IgD-negative memory B cell (primary cell): ENCODE measurements at regions not wholly inside any gene's neighbourhood (a gene's known extent, or its start where the extent isn't known, plus 50 kb on each side); places are given as distances from the start of the nearest gene placed in this dataset.

Experiments
- H3K27ac Mint-ChIP-seq, 3 donors: one replicate each; pipeline ENCODE4 v1.8.0; 2020 to 2022; ENCODE audit warnings: mild to moderate bottlenecking in 3 of 3, mixed read lengths in 3 of 3, moderate library complexity in 1 of 3
- H3K27me3 Mint-ChIP-seq: one replicate; pipeline ENCODE4 v1.8.0; 2021; ENCODE audit warnings: mixed read lengths
- H3K36me3 Mint-ChIP-seq: one replicate; pipeline ENCODE4 v1.8.0; 2020; ENCODE audit warnings: mild to moderate bottlenecking, mixed read lengths
- H3K4me1 Mint-ChIP-seq, 3 donors: one replicate each; pipeline ENCODE4 v1.8.0; 2020 to 2022; ENCODE audit warnings: mixed read lengths in 3 of 3, mild to moderate bottlenecking in 1 of 3
- H3K4me3 Mint-ChIP-seq, 4 donors: one replicate each; pipeline ENCODE4 v1.8.0; 2020 to 2022; ENCODE audit warnings: mild to moderate bottlenecking in 4 of 4, mixed read lengths in 4 of 4, moderate library complexity in 3 of 4
- H3K9me3 Mint-ChIP-seq, 3 donors: one replicate each; pipeline ENCODE4 v1.8.0; 2020 to 2021; ENCODE audit warnings: mixed read lengths in 3 of 3, mild to moderate bottlenecking in 1 of 3

GRCh38 chr16:5416013-5416412, 318.4 kb upstream of the EEF2KMT start:
- H3K4me3 Mint-ChIP-seq: no peak overlapping the region
- peak overlapping the region in 1 of 3 donors; percentile 43 for H3K27ac Mint-ChIP-seq
- H3K27me3 Mint-ChIP-seq: peaks cover 2% of the 10 kb centered on the region
- H3K9me3 Mint-ChIP-seq: peaks cover 5 to 16% (median 9%) of the 10 kb centered on the region in 3 donors
- no peaks in the 10 kb centered on the region for H3K4me1 Mint-ChIP-seq
- H3K36me3 Mint-ChIP-seq: peaks cover 1% of the 10 kb centered on the region

- H3K4me1 Mint-ChIP-seq: no peaks in the 10 kb centered on the region
Measured at GRCh38 chr16:5415123-5415522, 317.5 kb upstream of the EEF2KMT start.

DNA sequence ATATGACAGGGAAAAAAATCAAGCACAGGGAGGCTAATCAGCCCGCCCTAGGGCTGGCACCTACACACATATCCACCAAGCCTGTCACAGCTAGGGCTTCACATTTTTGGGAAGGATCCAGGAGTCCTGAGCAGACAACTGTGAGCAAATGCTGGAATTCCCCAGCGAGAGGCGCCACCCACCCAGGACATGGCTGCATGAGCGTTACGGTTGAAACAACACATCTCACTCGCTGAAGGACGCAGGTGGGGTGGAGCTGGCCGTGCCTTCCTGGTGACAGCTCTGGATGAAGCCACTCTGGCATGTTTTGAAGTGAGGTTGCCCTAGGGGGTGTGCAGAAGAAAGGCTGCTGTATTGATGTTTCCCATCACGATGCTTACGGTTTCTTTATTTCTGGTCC, 315.1 kb upstream of the EEF2KMT start:
- Mint-ChIP-seq H3K27me3 (peaks cover 2% of the 10 kb centered on the region), H3K27ac (no peak overlapping the region), H3K9me3 (peaks cover 6 to 22% (median 8%) of the 10 kb centered on the region in 3 donors), H3K4me1 (no peaks in the 10 kb centered on the region), H3K4me3 (peak overlapping the region in 1 of 4 donors; percentile 68), H3K36me3 (no peaks in the 10 kb centered on the region)

More at GRCh38 chr16:5415123-5415522, 317.5 kb upstream of the EEF2KMT start:
- peaks cover 2% of the 10 kb centered on the region for H3K27me3 Mint-ChIP-seq
- no peak overlapping the region for H3K27ac Mint-ChIP-seq
- peaks cover 6 to 22% (median 11%) of the 10 kb centered on the region in 3 donors for H3K9me3 Mint-ChIP-seq
- peaks cover 1% of the 10 kb centered on the region for H3K36me3 Mint-ChIP-seq
- no peak overlapping the region for H3K4me3 Mint-ChIP-seq

DNA sequence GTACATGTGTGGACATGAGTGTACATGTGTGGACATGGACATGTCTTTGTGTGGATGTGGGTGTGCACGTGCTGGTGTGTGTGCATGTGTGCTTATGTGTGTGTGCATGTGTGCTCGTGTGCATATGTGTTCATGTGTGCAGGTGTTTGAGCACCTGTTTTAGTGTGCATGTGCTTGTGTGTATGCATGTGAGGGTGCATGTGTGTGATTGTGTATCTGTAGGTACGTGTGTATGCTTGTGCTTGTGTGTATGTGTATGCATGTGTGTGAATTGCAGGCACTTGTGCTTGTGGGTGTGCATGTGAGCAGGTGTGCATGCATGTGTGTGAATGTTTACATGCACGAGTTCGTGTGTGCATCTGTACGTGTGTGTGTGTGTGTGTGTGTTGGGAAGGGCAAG, 300.6 kb upstream of the EEF2KMT start:
- Mint-ChIP-seq H3K27me3 (no peaks in the 10 kb centered on the region), H3K4me3 (no peak overlapping the region), H3K4me1 (no peaks in the 10 kb centered on the region), H3K9me3 (peaks cover 3 to 12% (median 6%) of the 10 kb centered on the region in 3 donors), H3K27ac (no peak overlapping the region), H3K36me3 (peaks cover 3% of the 10 kb centered on the region)

- no peak overlapping the region for H3K4me3 Mint-ChIP-seq
- H3K27me3 Mint-ChIP-seq: no peaks in the 10 kb centered on the region
- H3K27ac Mint-ChIP-seq: no peak overlapping the region
- H3K36me3 Mint-ChIP-seq: peaks cover 3% of the 10 kb centered on the region
- H3K4me1 Mint-ChIP-seq: no peaks in the 10 kb centered on the region
- H3K9me3 Mint-ChIP-seq: peaks cover 4 to 12% (median 4%) of the 10 kb centered on the region in 3 donors
Measured at GRCh38 chr16:5396880-5397279, 299.3 kb upstream of the EEF2KMT start.

GRCh38 chr16:5393070-5393469, 295.5 kb upstream of the EEF2KMT start:
- Mint-ChIP-seq H3K27ac (no peak overlapping the region), H3K9me3 (peaks cover 2 to 8% (median 2%) of the 10 kb centered on the region in 3 donors), H3K27me3 (no peaks in the 10 kb centered on the region), H3K4me3 (no peak overlapping the region), H3K4me1 (peaks cover 0 to 1% (median 0%) of the 10 kb centered on the region in 3 donors), H3K36me3 (no peaks in the 10 kb centered on the region)

DNA sequence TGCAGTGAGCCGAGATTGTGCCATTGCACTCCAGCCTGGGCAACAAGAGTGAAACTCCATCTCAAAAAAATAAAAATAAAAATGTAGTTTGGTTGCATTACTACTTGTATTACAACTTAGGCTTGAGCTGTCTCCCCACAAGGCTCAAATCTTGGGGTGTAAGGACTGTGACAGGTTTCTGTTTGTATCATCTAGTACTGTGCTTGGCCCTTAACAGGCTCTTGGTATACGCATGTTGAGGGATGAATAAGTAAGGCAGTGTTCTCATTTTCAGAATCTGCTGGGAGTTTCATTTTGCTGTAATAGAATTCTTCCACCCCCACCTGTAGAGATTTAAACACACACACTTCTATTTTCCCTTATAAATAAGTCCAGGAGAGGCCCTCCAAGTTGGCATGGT, 289.4 kb upstream of the EEF2KMT start:
- H3K27ac Mint-ChIP-seq: no peak overlapping the region
- H3K36me3 Mint-ChIP-seq: no peaks in the 10 kb centered on the region
- H3K4me1 Mint-ChIP-seq: peaks cover 0 to 3% (median 0%) of the 10 kb centered on the region in 3 donors
- no peak overlapping the region for H3K4me3 Mint-ChIP-seq
- no peaks in the 10 kb centered on the region for H3K27me3 Mint-ChIP-seq
- H3K9me3 Mint-ChIP-seq: peaks cover 10 to 16% (median 12%) of the 10 kb centered on the region in 3 donors

GRCh38 chr16:5385811-5386210, 288.2 kb upstream of the EEF2KMT start:
- peaks cover 0 to 3% (median 0%) of the 10 kb centered on the region in 3 donors for H3K4me1 Mint-ChIP-seq
- no peak overlapping the region for H3K4me3 Mint-ChIP-seq
- no peaks in the 10 kb centered on the region for H3K27me3 Mint-ChIP-seq
- H3K9me3 Mint-ChIP-seq: peaks cover 7 to 16% (median 11%) of the 10 kb centered on the region in 3 donors
- no peak overlapping the region for H3K27ac Mint-ChIP-seq
- H3K36me3 Mint-ChIP-seq: no peaks in the 10 kb centered on the region

DNA sequence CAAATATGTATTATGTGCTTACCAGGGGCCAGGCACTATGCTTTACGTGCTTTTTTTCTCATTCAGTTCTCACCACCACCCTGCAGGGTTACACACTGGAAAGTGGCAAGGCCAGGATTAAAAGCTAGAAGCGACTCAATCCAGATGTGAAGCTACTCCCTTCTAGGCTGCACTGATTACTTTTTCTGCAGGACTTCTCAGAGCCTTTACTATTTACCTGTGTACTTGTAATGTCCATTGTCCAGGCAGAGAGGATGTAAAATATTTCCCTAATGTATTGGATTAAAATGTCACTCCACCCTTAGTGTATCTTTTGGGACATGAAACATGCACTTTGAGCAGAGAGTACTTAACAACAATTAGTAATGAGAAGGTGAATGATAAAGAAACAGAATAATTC, 287.5 kb upstream of the EEF2KMT start:
- H3K4me1 Mint-ChIP-seq: peaks cover 0 to 3% (median 0%) of the 10 kb centered on the region in 3 donors
- H3K36me3 Mint-ChIP-seq: no peaks in the 10 kb centered on the region
- no peaks in the 10 kb centered on the region for H3K27me3 Mint-ChIP-seq
- peaks cover 7 to 16% (median 10%) of the 10 kb centered on the region in 3 donors for H3K9me3 Mint-ChIP-seq
- no peak overlapping the region for H3K27ac Mint-ChIP-seq
- no peak overlapping the region for H3K4me3 Mint-ChIP-seq

- Mint-ChIP-seq H3K27ac (no peak overlapping the region), H3K27me3 (no peaks in the 10 kb centered on the region), H3K4me3 (no peak overlapping the region), H3K36me3 (no peaks in the 10 kb centered on the region), H3K9me3 (peaks cover 7 to 16% (median 10%) of the 10 kb centered on the region in 3 donors), H3K4me1 (peaks cover 0 to 2% (median 0%) of the 10 kb centered on the region in 3 donors)
Measured at GRCh38 chr16:5383737-5384136, 286.1 kb upstream of the EEF2KMT start.

DNA sequence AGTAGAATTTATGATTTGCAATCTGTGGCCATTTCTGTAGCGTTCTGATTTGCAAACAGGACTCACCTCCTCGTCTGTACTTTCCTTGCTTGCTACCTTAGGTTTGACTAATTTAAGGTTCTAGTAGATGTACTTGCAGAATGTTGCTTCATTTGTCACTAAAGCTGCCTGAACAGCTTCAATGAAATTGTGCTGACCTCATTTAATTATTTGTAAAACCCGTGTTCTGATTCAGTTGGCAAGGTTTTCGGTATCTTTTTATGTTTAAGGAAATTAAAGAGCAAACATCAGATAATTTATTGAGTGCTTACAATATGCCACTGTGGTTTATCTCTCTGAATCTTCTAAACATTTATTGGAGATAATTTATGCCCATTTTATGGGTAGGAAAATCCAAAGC, 284.9 kb upstream of the EEF2KMT start:
- Mint-ChIP-seq H3K27ac (no peak overlapping the region), H3K36me3 (no peaks in the 10 kb centered on the region), H3K27me3 (no peaks in the 10 kb centered on the region), H3K9me3 (peaks cover 2 to 12% (median 7%) of the 10 kb centered on the region in 3 donors), H3K4me1 (peaks cover 0 to 2% (median 0%) of the 10 kb centered on the region in 3 donors), H3K4me3 (no peak overlapping the region)

DNA sequence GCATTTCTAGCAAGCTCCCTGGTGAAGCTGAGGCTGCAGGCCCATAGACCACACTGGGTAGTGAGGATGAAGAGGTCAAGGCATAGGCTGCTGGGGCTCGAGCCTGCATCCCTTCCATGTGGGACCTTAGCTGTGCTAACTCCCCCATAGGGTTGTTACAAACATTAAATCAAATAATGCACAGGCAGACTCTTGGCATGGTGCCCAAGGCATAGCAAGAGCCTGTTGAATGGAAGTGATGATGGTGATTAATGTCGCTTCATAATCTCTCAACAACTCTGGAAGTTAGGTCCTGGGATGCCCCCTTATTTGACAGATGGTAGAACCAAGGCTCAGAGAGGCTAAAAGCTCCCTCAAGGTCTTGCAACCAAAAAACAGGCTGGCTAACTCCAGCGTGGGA, 283.9 kb upstream of the EEF2KMT start:
- H3K4me3 Mint-ChIP-seq: no peak overlapping the region
- H3K9me3 Mint-ChIP-seq: peaks cover 2 to 10% (median 7%) of the 10 kb centered on the region in 3 donors
- peaks cover 0 to 2% (median 0%) of the 10 kb centered on the region in 3 donors for H3K4me1 Mint-ChIP-seq
- no peaks in the 10 kb centered on the region for H3K27me3 Mint-ChIP-seq
- no peak overlapping the region for H3K27ac Mint-ChIP-seq
- H3K36me3 Mint-ChIP-seq: peaks cover 2% of the 10 kb centered on the region

- Mint-ChIP-seq H3K36me3 (peaks cover 2% of the 10 kb centered on the region), H3K4me3 (no peak overlapping the region), H3K27ac (no peak overlapping the region), H3K9me3 (peaks cover 2 to 10% (median 10%) of the 10 kb centered on the region in 3 donors), H3K27me3 (peaks cover 6% of the 10 kb centered on the region), H3K4me1 (no peaks in the 10 kb centered on the region)
Measured at GRCh38 chr16:5379954-5380353, 282.4 kb upstream of the EEF2KMT start.

DNA sequence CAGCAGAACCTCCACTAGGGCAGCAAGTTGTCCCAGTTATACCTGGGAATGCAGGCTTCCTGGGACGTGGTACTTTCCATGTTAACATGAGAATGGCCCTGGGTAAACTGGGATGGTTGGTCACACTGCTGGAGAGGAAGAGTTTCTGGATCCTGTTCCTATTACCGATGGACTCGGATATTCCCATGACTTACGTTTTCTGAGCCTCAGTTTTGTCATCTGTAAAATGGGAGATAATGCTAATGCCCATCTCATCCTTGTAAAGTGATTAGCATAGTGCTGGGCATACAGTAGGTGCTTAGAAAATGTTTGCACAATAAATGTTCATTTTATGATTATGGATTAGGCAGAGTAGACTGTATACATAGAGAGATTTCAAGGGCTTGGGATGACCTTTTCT, 280.9 kb upstream of the EEF2KMT start:
- H3K4me1 Mint-ChIP-seq: no peaks in the 10 kb centered on the region
- H3K27me3 Mint-ChIP-seq: peaks cover 7% of the 10 kb centered on the region
- no peak overlapping the region for H3K4me3 Mint-ChIP-seq
- H3K27ac Mint-ChIP-seq: no peak overlapping the region
- H3K36me3 Mint-ChIP-seq: peaks cover 2% of the 10 kb centered on the region
- peaks cover 2 to 13% (median 3%) of the 10 kb centered on the region in 3 donors for H3K9me3 Mint-ChIP-seq

- Mint-ChIP-seq H3K4me1 (no peaks in the 10 kb centered on the region), H3K27ac (no peak overlapping the region), H3K4me3 (no peak overlapping the region), H3K36me3 (peaks cover 2% of the 10 kb centered on the region), H3K27me3 (peaks cover 7% of the 10 kb centered on the region), H3K9me3 (peaks cover 3 to 10% (median 3%) of the 10 kb centered on the region in 3 donors)
Measured at GRCh38 chr16:5377280-5377898, 279.8 kb upstream of the EEF2KMT start.

DNA sequence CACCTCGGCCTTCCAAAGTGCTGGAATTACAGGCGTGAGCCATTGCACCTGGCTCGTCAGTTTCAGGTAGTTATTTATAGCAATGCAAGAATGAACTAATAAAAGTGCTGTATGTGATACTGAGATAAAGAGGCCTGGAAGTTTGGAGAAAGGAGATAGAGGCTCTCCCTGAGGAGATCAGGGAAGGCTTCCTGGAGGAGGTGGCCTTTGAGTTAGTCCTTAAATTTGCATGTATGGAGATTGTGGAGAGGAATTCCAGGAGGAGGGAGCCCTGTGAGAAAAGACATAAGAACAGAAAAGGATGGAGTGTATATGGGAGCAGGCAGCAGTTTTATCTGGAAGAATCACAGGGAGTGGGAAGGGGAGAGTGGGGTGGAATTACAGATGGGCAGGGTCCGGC, 276.6 kb upstream of the EEF2KMT start:
- Mint-ChIP-seq H3K27me3 (peaks cover 7% of the 10 kb centered on the region), H3K36me3 (peaks cover 4% of the 10 kb centered on the region), H3K4me3 (no peak overlapping the region), H3K9me3 (peaks cover 3 to 10% (median 3%) of the 10 kb centered on the region in 3 donors), H3K4me1 (no peaks in the 10 kb centered on the region), H3K27ac (peak overlapping the region in 1 of 3 donors; percentile 20)
